Activated naive CD4-positive, alpha-beta T cell treated with anti-CD3 and anti-CD28 coated beads, Interleukin-2, amount 10 ng/mL, durations not matched to agents 7 days and 5 days (primary cell): ENCODE measurements at regions not wholly inside any gene's neighbourhood (a gene's known extent, or its start where the extent isn't known, plus 50 kb on each side); places are given as distances from the start of the nearest gene placed in this dataset.
"Not testable (repeated sequence)": the region's sequence is repeated elsewhere in the genome, so short reads cannot be mapped to it uniquely, and the experiment has no call there.

Experiments
- CTCF ChIA-PET: fragments of 350-600 bp; sonication (Branson Sonifier 250); formaldehyde crosslinking; loops from one replicate; lab custom pipeline; 2021; ENCODE audit warnings: antibody characterized with exemption; lab: Charles Lee
- DNase-seq: peaks from one replicate; pipeline ENCODE4 v3.0.0-alpha.2; 2020
- H3K27ac Mint-ChIP-seq: one replicate; pipeline ENCODE4 v1.8.0; 2021; ENCODE audit warnings: mild to moderate bottlenecking, moderate library complexity, mixed read lengths
- H3K27me3 Mint-ChIP-seq: one replicate; pipeline ENCODE4 v1.8.0; 2021; ENCODE audit warnings: mild to moderate bottlenecking, mixed read lengths
- H3K36me3 Mint-ChIP-seq: one replicate; pipeline ENCODE4 v1.8.0; 2021; ENCODE audit warnings: mixed read lengths
- H3K4me1 Mint-ChIP-seq: one replicate; pipeline ENCODE4 v1.8.0; 2021; ENCODE audit warnings: mixed read lengths
- H3K4me3 Mint-ChIP-seq: one replicate; pipeline ENCODE4 v1.8.0; 2021; ENCODE audit warnings: mild to moderate bottlenecking, moderate library complexity, mixed read lengths
- H3K9me3 Mint-ChIP-seq: one replicate; pipeline ENCODE4 v1.8.0; 2021; ENCODE audit warnings: mixed read lengths

- H3K4me1 Mint-ChIP-seq: peaks cover 50% of the 10 kb centered on the region
- H3K27ac Mint-ChIP-seq: peak overlapping the region; percentile 81
- H3K36me3 Mint-ChIP-seq: no peaks in the 10 kb centered on the region
- CTCF ChIA-PET: interaction anchor here (0.9 to 2.5 kb wide), 7 partner anchors 28 to 79 kb away, joined by 4 to 18 read pairs (median 6); no protein-coding TSS in a partner anchor
- no peaks in the 10 kb centered on the region for H3K9me3 Mint-ChIP-seq
- peak overlapping the region; percentile 74 for H3K4me3 Mint-ChIP-seq
- no peak for DNase-seq
- no peaks in the 10 kb centered on the region for H3K27me3 Mint-ChIP-seq
Measured at GRCh38 chr9:36486329-36486932, 86.3 kb upstream of the MELK start.

GRCh38 chr9:36485647-36486328, 85.7 kb upstream of the RNF38 start:
- no peaks in the 10 kb centered on the region for H3K36me3 Mint-ChIP-seq
- no peaks in the 10 kb centered on the region for H3K27me3 Mint-ChIP-seq
- CTCF ChIA-PET: interaction anchor here (0.9 to 2.5 kb wide), 7 partner anchors 28 to 78 kb away, joined by 4 to 18 read pairs (median 6); no protein-coding TSS in a partner anchor
- peaks cover 51% of the 10 kb centered on the region for H3K4me1 Mint-ChIP-seq
- H3K4me3 Mint-ChIP-seq: peak overlapping the region; percentile 74
- DNase-seq: no peak
- no peaks in the 10 kb centered on the region for H3K9me3 Mint-ChIP-seq
- peak overlapping the region; percentile 81 for H3K27ac Mint-ChIP-seq

- Mint-ChIP-seq H3K36me3 (no peaks in the 10 kb centered on the region), H3K27ac (no peak overlapping the region), H3K4me3 (no peak overlapping the region), H3K9me3 (no peaks in the 10 kb centered on the region), H3K4me1 (peaks cover 42% of the 10 kb centered on the region), H3K27me3 (no peaks in the 10 kb centered on the region)
- CTCF ChIA-PET: no interaction called here
- DNase-seq: no peak
Measured at GRCh38 chr9:36484124-36484523, 84.1 kb upstream of the RNF38 start.

- no peaks in the 10 kb centered on the region for H3K27me3 Mint-ChIP-seq
- H3K36me3 Mint-ChIP-seq: no peaks in the 10 kb centered on the region
- peaks cover 11% of the 10 kb centered on the region for H3K4me1 Mint-ChIP-seq
- H3K4me3 Mint-ChIP-seq: no peak overlapping the region
- no peak overlapping the region for H3K27ac Mint-ChIP-seq
- CTCF ChIA-PET: interaction anchor here (1.0 kb wide), 1 partner anchor 151 kb away, joined by 3 read pairs; no protein-coding TSS in a partner anchor
- no peak for DNase-seq
- H3K9me3 Mint-ChIP-seq: no peaks in the 10 kb centered on the region
Measured at GRCh38 chr9:36479101-36479500, 79.0 kb upstream of the RNF38 start.

- H3K9me3 Mint-ChIP-seq: no peaks in the 10 kb centered on the region
- CTCF ChIA-PET: interaction anchor here (0.6 to 0.8 kb wide), 3 partner anchors 11 to 84 kb away, joined by 3 read pairs; no protein-coding TSS in a partner anchor
Measured at GRCh38 chr9:36471359-36471758, 71.3 kb upstream of the RNF38 start.

GRCh38 chr9:36470643-36471290, 70.7 kb upstream of the RNF38 start:
- H3K4me1 Mint-ChIP-seq: peaks cover 38% of the 10 kb centered on the region
- H3K36me3 Mint-ChIP-seq: peaks cover 13% of the 10 kb centered on the region
- H3K27ac Mint-ChIP-seq: peak overlapping the region; percentile 88
- peak overlapping the region; percentile 69 for H3K4me3 Mint-ChIP-seq
- DNase-seq: peak; percentile 79
- CTCF ChIA-PET: interaction anchor here (0.8 kb wide), 2 partner anchors 11 to 64 kb away, joined by 3 read pairs; no protein-coding TSS in a partner anchor
- H3K9me3 Mint-ChIP-seq: no peaks in the 10 kb centered on the region
- no peaks in the 10 kb centered on the region for H3K27me3 Mint-ChIP-seq

More at GRCh38 chr9:36471359-36471758, 71.3 kb upstream of the RNF38 start:
- Mint-ChIP-seq H3K4me3 (peak overlapping the region; percentile 15), H3K4me1 (peaks cover 38% of the 10 kb centered on the region), H3K36me3 (peaks cover 13% of the 10 kb centered on the region), H3K27me3 (no peaks in the 10 kb centered on the region), H3K27ac (peak overlapping the region; percentile 88)
- DNase-seq: no peak

- DNase-seq: no peak
- CTCF ChIA-PET: no interaction called here
- H3K27me3 Mint-ChIP-seq: no peaks in the 10 kb centered on the region
- H3K27ac Mint-ChIP-seq: no peak overlapping the region
- no peaks in the 10 kb centered on the region for H3K9me3 Mint-ChIP-seq
- peaks cover 44% of the 10 kb centered on the region for H3K4me1 Mint-ChIP-seq
- H3K4me3 Mint-ChIP-seq: no peak overlapping the region
- peaks cover 18% of the 10 kb centered on the region for H3K36me3 Mint-ChIP-seq
Measured at GRCh38 chr9:36463467-36463866, 63.4 kb upstream of the RNF38 start.

- Mint-ChIP-seq H3K27ac (no peak overlapping the region), H3K4me3 (no peak overlapping the region), H3K27me3 (no peaks in the 10 kb centered on the region), H3K9me3 (no peaks in the 10 kb centered on the region), H3K4me1 (peaks cover 47% of the 10 kb centered on the region), H3K36me3 (peaks cover 13% of the 10 kb centered on the region)
- CTCF ChIA-PET: interaction anchor here (1.1 kb wide), 1 partner anchor 55 kb away, joined by 3 read pairs; no protein-coding TSS in a partner anchor
- no peak for DNase-seq
Measured at GRCh38 chr9:36462245-36462644, 62.2 kb upstream of the RNF38 start.

GRCh38 chr9:36461323-36461722, 61.3 kb upstream of the RNF38 start:
- Mint-ChIP-seq H3K27ac (peak overlapping the region; percentile 47), H3K4me3 (no peak overlapping the region), H3K4me1 (peaks cover 56% of the 10 kb centered on the region), H3K9me3 (no peaks in the 10 kb centered on the region), H3K36me3 (peaks cover 17% of the 10 kb centered on the region), H3K27me3 (no peaks in the 10 kb centered on the region)
- CTCF ChIA-PET: no interaction called here
- DNase-seq: no peak

- H3K4me3 Mint-ChIP-seq: peak overlapping the region; percentile 53
- peaks cover 17% of the 10 kb centered on the region for H3K36me3 Mint-ChIP-seq
- H3K4me1 Mint-ChIP-seq: peaks cover 63% of the 10 kb centered on the region
- H3K27ac Mint-ChIP-seq: peak overlapping the region; percentile 83
- H3K27me3 Mint-ChIP-seq, H3K9me3 Mint-ChIP-seq: not testable (repeated sequence)
- CTCF ChIA-PET: interaction anchor here (1.2 to 3.0 kb wide), 4 partner anchors 8 to 97 kb away, joined by 4 to 13 read pairs (median 5); no protein-coding TSS in a partner anchor
- DNase-seq: peak; percentile 83
Measured at GRCh38 chr9:36458430-36458915, 58.4 kb upstream of the RNF38 start.

GRCh38 chr9:36457836-36458429, 57.9 kb upstream of the RNF38 start:
- H3K4me1 Mint-ChIP-seq: peaks cover 59% of the 10 kb centered on the region

GRCh38 chr9:36456480-36457065, 56.5 kb upstream of the RNF38 start:
- no peak for DNase-seq
- Mint-ChIP-seq H3K4me3 (no peak overlapping the region), H3K27ac (peak overlapping the region; percentile 37), H3K27me3 (no peaks in the 10 kb centered on the region), H3K4me1 (peaks cover 61% of the 10 kb centered on the region), H3K36me3 (peaks cover 9% of the 10 kb centered on the region), H3K9me3 (no peaks in the 10 kb centered on the region)
- CTCF ChIA-PET: interaction anchor here (1.0 to 3.0 kb wide), 4 partner anchors 15 to 99 kb away, joined by 3 to 13 read pairs (median 4); no protein-coding TSS in a partner anchor

More at GRCh38 chr9:36457836-36458429, 57.9 kb upstream of the RNF38 start:
- Mint-ChIP-seq H3K36me3 (peaks cover 11% of the 10 kb centered on the region), H3K9me3 (no peaks in the 10 kb centered on the region), H3K4me3 (peak overlapping the region; percentile 53), H3K27me3 (no peaks in the 10 kb centered on the region), H3K27ac (peak overlapping the region; percentile 83)
- CTCF ChIA-PET: interaction anchor here (1.2 to 3.0 kb wide), 4 partner anchors 7 to 98 kb away, joined by 4 to 13 read pairs (median 5); no protein-coding TSS in a partner anchor
- no peak for DNase-seq

GRCh38 chr9:36451949-36452348, 51.9 kb upstream of the RNF38 start:
- Mint-ChIP-seq H3K9me3 (no peaks in the 10 kb centered on the region), H3K27ac (no peak overlapping the region), H3K36me3 (peaks cover 3% of the 10 kb centered on the region), H3K4me3 (no peak overlapping the region), H3K27me3 (no peaks in the 10 kb centered on the region), H3K4me1 (peaks cover 20% of the 10 kb centered on the region)
- no peak for DNase-seq
- CTCF ChIA-PET: interaction anchor here (1.5 to 4.9 kb wide), 5 partner anchors 9 to 103 kb away, joined by 4 to 47 read pairs (median 8); no protein-coding TSS in a partner anchor
